ENCODE measurements at regions not wholly inside any gene's neighbourhood (a gene's known extent, or its start where the extent isn't known, plus 50 kb on each side); places are given as distances from the start of the nearest gene placed in this dataset.

DNA sequence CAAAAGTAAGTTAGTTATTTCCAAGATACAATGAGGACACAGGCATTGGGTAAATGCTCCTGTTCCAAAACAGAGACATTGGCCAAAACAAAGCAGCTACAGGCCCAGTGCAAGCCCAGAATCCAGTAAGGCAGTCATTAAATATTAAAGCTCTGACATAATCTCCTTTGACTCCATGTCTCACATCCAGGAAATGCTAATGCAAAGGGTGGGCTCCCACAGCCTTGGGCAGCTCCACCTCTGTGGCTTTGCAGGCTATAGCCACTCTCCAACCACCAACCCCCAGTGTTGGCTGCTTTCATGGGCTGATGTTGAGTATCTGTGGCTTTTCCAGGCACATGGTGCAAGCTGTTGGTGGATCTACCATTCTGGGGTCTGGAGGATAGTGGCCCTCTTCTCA is 733.4 kb upstream of the SOX9 start:
- TF ChIP-seq POLR2A (IDR thresholded peaks at IDR 0.05; ENCODE audit: low read depth, low read length) (no peak), POLR2AphosphoS5 (IDR thresholded peaks at IDR 0.05; ENCODE audit: low read depth, low read length) (no peak), PAX5 (IDR thresholded peaks at IDR 0.05; ENCODE audit: insufficient read depth, low read length, severe bottlenecking) (no peak), TAF1 (IDR thresholded peaks at IDR 0.05; ENCODE audit: low read depth, low read length) (no peak), SPI1 (IDR thresholded peaks at IDR 0.05; ENCODE audit: low read depth, low read length) (no peak)
